GM12878 (cell line): ENCODE measurements at regions not wholly inside any gene's neighbourhood (a gene's known extent, or its start where the extent isn't known, plus 50 kb on each side); places are given as distances from the start of the nearest gene placed in this dataset.

Source experiments
- ATAC-seq: fragments of 200-7000 bp; cut with Tn5 transposase; 3 replicates; pipeline ENCODE4 v1.9.1; 2020; ENCODE audit warnings: mild to moderate bottlenecking, moderate library complexity
- BruUV-seq: library from RNA; stranded (reverse); fragments of 400-500 nt; replicated peaks from 2 replicates; lab custom pipeline; 2021; lab: Mats Ljungman, UMichigan
- CTCF ChIA-PET: fragments of 300-600 bp; sonication (Branson Sonifier 250); formaldehyde crosslinking; extraction: SDS; loops from one replicate; lab custom pipeline; 2021; ENCODE audit warnings: inconsistent platforms; lab: Yijun Ruan, JAX
- POLR2A ChIA-PET: fragments of 350-600 bp; formaldehyde crosslinking; extraction: SDS; loops from one replicate; lab custom pipeline; 2021; ENCODE audit warnings: inconsistent platforms; lab: Charles Lee
- RAD21 ChIA-PET: fragments of 300-600 bp; sonication (Branson Sonifier 250); formaldehyde crosslinking; loops from one replicate; lab custom pipeline; 2023; ENCODE audit warnings: antibody characterized with exemption; ENCODE audit not compliant: unreplicated experiment; lab: Charles Lee
- SMC1A ChIA-PET: fragments of 300-600 bp; sonication (Branson Sonifier 250); formaldehyde crosslinking; loops from one replicate; lab custom pipeline; 2023; ENCODE audit not compliant: unreplicated experiment, uncharacterized antibody; lab: Charles Lee
- DNase-seq: peaks from one replicate; pipeline ENCODE4 v3.0.0-alpha.2; 2011; ENCODE audit warnings: low read depth, low spot score
- FAIRE-seq: peaks from 3 replicates; lab custom pipeline; 2011; peaks lifted over from hg19 to GRCh38; lab: Jason Lieb, UNC
- H2AFZ ChIP-seq: 2 replicates; pipeline ENCODE4 v1.6.0; 2011; ENCODE audit warnings: low read depth, low read length, control low read depth; ENCODE audit not compliant: control insufficient read depth
- H3K27ac ChIP-seq: 2 replicates; pipeline ENCODE4 v1.5.1; 2011; ENCODE audit warnings: control low read depth; ENCODE audit not compliant: control insufficient read depth, insufficient read depth
- H3K27me3 ChIP-seq, 2 experiments: replicated peaks in 1 of 2; 2 replicates each; pipeline versions ENCODE4 v1.6.0 to v1.6.1; 2011; ENCODE audit warnings: low read length in 1 of 2; ENCODE audit not compliant: control insufficient read depth in 2 of 2, insufficient read depth in 2 of 2
- H3K36me3 ChIP-seq, 2 experiments: 2 replicates each; pipeline ENCODE4 v1.5.1; 2011; ENCODE audit warnings: low read length in 1 of 2; ENCODE audit not compliant: control insufficient read depth in 2 of 2, insufficient read depth in 2 of 2
- H3K4me1 ChIP-seq: 2 replicates; pipeline ENCODE4 v1.6.1; 2011; ENCODE audit warnings: mild to moderate bottlenecking, low read length, moderate library complexity, mixed read lengths; ENCODE audit not compliant: control insufficient read depth, insufficient read depth
- H3K4me2 ChIP-seq: 2 replicates; pipeline ENCODE4 v1.6.0; 2011; ENCODE audit warnings: control low read depth; ENCODE audit not compliant: control insufficient read depth, insufficient read depth
- H3K4me3 ChIP-seq: fragments of 200-600 bp; sonication (generic); 2 replicates; pipeline ENCODE4 v1.5.1; 2016
- H3K79me2 ChIP-seq: 2 replicates; pipeline ENCODE4 v1.6.0; 2011; ENCODE audit warnings: low read length; ENCODE audit not compliant: control insufficient read depth, insufficient read depth
- H3K9ac ChIP-seq: 2 replicates; pipeline ENCODE4 v1.8.0; 2011; ENCODE audit warnings: low read length, control low read depth, mixed read lengths; ENCODE audit not compliant: control insufficient read depth, insufficient read depth
- H3K9me3 ChIP-seq: replicated peaks from 3 replicates; pipeline ENCODE4 v1.5.1; 2011; ENCODE audit warnings: mild to moderate bottlenecking, low read length; ENCODE audit not compliant: control insufficient read depth, insufficient read depth
- H4K20me1 ChIP-seq: 2 replicates; pipeline ENCODE4 v1.6.0; 2011; ENCODE audit not compliant: control insufficient read depth, insufficient read depth
- LARP7 ChIP-seq: fragments of 450-650 bp; IDR thresholded peaks from 2 replicates; pipeline ENCODE4 v1.6.1; 2017; ENCODE audit warnings: mild to moderate bottlenecking
- POLR2A ChIP-seq: IDR thresholded peaks from 2 replicates; pipeline ENCODE4 v1.6.1; 2011; ENCODE audit warnings: low read depth, mild to moderate bottlenecking, low read length
- RUNX3 ChIP-seq: IDR thresholded peaks from 2 replicates; pipeline ENCODE4 v1.6.1; 2012; ENCODE audit warnings: low read length, inconsistent platforms
- SIX5 ChIP-seq: IDR thresholded peaks from 2 replicates; pipeline ENCODE4 v1.6.1; 2011; ENCODE audit warnings: mild to moderate bottlenecking, low read depth, low read length, moderate library complexity; ENCODE audit not compliant: severe bottlenecking
- STAT3 ChIP-seq: IDR thresholded peaks from 2 replicates; pipeline ENCODE4 v1.6.1; 2011; ENCODE audit warnings: low read depth, low read length, improper control_type of control experiment
- WRNIP1 ChIP-seq: IDR thresholded peaks from 2 replicates; pipeline ENCODE4 v1.6.1; 2011; ENCODE audit warnings: low read depth, low read length, improper control_type of control experiment, borderline replicate concordance
- WGBS: methylation state at CpG from one replicate; pipeline ENCODE4 v1.1.6; 2016; ENCODE audit warnings: low lambda C conversion rate; ENCODE audit not compliant: insufficient replicate concordance, insufficient coverage; ENCODE audit errors: missing lambda C conversion rate; 5-methylcytosine and 5-hydroxymethylcytosine counted together
- in situ Hi-C: fragments of 300-500 bp; cut with MboI; formaldehyde crosslinking; loops from 9 replicates; pipeline ENCODE4 v1.14.3; 2018; ENCODE audit warnings: mixed read lengths
- intact Hi-C: fragments of 100-400 bp; cut with micrococcal nuclease; formaldehyde crosslinking; loops from one replicate; pipeline ENCODE4 v1.14.2; 2022; ENCODE audit not compliant: unreplicated experiment
- TF ChIP-seq, protein P1 (sequence below): fragments of 450-650 bp; formaldehyde crosslinking; IDR thresholded peaks from 2 replicates; pipeline ENCODE4 v1.5.0; 2022; ENCODE audit warnings: mild to moderate bottlenecking, missing genetic modification characterization
- TF ChIP-seq, protein P2 (sequence below): fragments of 450-650 bp; formaldehyde crosslinking; IDR thresholded peaks from 2 replicates; pipeline ENCODE4 v1.4.0; 2020; ENCODE audit warnings: mild to moderate bottlenecking, moderate library complexity

DNA sequence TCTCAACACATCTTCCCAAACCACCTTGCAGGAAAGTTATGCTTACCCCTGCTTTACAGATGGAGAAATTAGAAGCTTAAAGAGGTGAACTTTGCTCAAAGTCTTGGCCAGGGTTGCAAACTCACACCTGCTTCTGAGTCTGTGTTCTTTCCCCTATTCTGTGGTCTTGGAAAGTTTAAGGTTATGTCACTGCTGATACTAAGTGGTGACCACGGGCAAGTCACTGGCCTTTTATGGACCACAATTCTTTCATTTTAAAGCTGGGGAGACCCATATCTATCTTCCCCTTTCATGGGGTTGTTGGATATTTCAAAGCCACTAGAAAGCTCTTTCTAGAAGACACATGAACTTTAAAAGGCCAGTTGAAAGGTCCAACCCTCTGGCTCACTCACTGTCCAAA lies 95.4 kb upstream of the KLF4 start:
- ChIA-PET RAD21 (interaction anchor here (1.1 to 1.2 kb wide), 2 partner anchors 43 to 167 kb away, joined by 3 read pairs; no protein-coding TSS in a partner anchor), SMC1A (interaction anchor here (1.0 to 2.3 kb wide), 5 partner anchors 14 to 43 kb away, joined by 3 to 6 read pairs (median 5); no protein-coding TSS in a partner anchor), CTCF (no interaction called here), POLR2A (no interaction called here)
- Histone ChIP-seq H3K9me3 (no peaks in the 10 kb centered on the region), H3K4me1 (no peaks in the 10 kb centered on the region), H2AFZ (no peak overlapping the region), H4K20me1 (no peaks in the 10 kb centered on the region), H3K27me3 (peaks cover 0 to 2% of the 10 kb centered on the region in 2 experiments; a peak in 1 of 4 replicates), H3K36me3 (no peaks in the 10 kb centered on the region), H3K27ac (no peak overlapping the region), H3K9ac (no peak overlapping the region), H3K4me3 (no peak overlapping the region), H3K79me2 (no peaks in the 10 kb centered on the region), H3K4me2 (no peak overlapping the region)
- in situ Hi-C loops (no loop called here), intact Hi-C loops (no loop called here)
- FAIRE-seq (no peak), ATAC-seq (peak; percentile 54), DNase-seq (no peak)
- BruUV-seq: no TSS peak
- WGBS: 0% methylated on average over 1 of the region's 1 CpG
- TF ChIP-seq RUNX3: peak; percentile 28
- no peak for TF ChIP-seq WRNIP1

DNA sequence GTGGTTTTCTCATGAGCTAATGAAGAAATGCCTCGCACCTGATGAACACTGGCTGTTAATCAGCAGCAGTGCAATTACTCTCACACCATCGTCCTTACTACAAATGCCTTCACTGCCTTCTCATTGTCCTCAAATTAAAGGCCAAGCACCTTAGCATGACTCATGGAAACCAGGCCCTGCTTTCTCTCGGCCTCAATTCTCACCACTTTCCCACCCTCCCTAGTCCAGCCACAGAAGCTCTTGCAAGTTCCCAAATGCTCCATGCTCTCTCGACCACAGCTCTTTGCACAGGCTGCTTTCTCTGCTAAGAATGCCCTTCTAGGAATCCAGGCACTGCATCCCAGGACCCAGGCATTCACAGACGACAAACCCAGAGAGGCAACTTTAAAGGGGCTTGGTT lies 94.6 kb upstream of the KLF4 start:
- H3K79me2 ChIP-seq: no peaks in the 10 kb centered on the region
- no peak overlapping the region for H2AFZ ChIP-seq
- H3K4me3 ChIP-seq: no peak overlapping the region
- no peak overlapping the region for H3K27ac ChIP-seq
- no peaks in the 10 kb centered on the region for H3K4me1 ChIP-seq
- H3K4me2 ChIP-seq: no peak overlapping the region
- ChIA-PET POLR2A (interaction anchor here (0.8 kb wide), 1 partner anchor 13 kb away, joined by 3 read pairs; no protein-coding TSS in a partner anchor), CTCF (no interaction called here), RAD21 (interaction anchor here (1.1 to 1.2 kb wide), 2 partner anchors 42 to 167 kb away, joined by 3 read pairs; no protein-coding TSS in a partner anchor), SMC1A (interaction anchor here (0.7 to 2.3 kb wide), 5 partner anchors 10 to 35 kb away, joined by 3 to 6 read pairs (median 5); no protein-coding TSS in a partner anchor)
- no peak overlapping the region for H3K9ac ChIP-seq
- no peaks in the 10 kb centered on the region for H3K36me3 ChIP-seq
- DNase-seq (no peak), ATAC-seq (peak; percentile 48), FAIRE-seq (no peak)
- H4K20me1 ChIP-seq: no peaks in the 10 kb centered on the region
- 17% methylated on average over 5 of the region's 5 CpGs for WGBS
- H3K27me3 ChIP-seq: peaks cover 0 to 2% of the 10 kb centered on the region in 2 experiments; a peak in 1 of 4 replicates
- H3K9me3 ChIP-seq: no peaks in the 10 kb centered on the region
- in situ Hi-C loops (no loop called here), intact Hi-C loops (no loop called here)
- BruUV-seq: no TSS peak
- TF ChIP-seq POLR2A (no peak), SIX5 (no peak), STAT3 (no peak), LARP7 (no peak)
- TF ChIP-seq, protein P1, sequence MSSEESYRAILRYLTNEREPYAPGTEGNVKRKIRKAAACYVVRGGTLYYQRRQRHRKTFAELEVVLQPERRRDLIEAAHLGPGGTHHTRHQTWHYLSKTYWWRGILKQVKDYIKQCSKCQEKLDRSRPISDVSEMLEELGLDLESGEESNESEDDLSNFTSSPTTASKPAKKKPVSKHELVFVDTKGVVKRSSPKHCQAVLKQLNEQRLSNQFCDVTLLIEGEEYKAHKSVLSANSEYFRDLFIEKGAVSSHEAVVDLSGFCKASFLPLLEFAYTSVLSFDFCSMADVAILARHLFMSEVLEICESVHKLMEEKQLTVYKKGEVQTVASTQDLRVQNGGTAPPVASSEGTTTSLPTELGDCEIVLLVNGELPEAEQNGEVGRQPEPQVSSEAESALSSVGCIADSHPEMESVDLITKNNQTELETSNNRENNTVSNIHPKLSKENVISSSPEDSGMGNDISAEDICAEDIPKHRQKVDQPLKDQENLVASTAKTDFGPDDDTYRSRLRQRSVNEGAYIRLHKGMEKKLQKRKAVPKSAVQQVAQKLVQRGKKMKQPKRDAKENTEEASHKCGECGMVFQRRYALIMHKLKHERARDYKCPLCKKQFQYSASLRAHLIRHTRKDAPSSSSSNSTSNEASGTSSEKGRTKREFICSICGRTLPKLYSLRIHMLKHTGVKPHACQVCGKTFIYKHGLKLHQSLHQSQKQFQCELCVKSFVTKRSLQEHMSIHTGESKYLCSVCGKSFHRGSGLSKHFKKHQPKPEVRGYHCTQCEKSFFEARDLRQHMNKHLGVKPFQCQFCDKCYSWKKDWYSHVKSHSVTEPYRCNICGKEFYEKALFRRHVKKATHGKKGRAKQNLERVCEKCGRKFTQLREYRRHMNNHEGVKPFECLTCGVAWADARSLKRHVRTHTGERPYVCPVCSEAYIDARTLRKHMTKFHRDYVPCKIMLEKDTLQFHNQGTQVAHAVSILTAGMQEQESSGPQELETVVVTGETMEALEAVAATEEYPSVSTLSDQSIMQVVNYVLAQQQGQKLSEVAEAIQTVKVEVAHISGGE (CRISPR knock-in tag): no peak
- TF ChIP-seq, protein P2, sequence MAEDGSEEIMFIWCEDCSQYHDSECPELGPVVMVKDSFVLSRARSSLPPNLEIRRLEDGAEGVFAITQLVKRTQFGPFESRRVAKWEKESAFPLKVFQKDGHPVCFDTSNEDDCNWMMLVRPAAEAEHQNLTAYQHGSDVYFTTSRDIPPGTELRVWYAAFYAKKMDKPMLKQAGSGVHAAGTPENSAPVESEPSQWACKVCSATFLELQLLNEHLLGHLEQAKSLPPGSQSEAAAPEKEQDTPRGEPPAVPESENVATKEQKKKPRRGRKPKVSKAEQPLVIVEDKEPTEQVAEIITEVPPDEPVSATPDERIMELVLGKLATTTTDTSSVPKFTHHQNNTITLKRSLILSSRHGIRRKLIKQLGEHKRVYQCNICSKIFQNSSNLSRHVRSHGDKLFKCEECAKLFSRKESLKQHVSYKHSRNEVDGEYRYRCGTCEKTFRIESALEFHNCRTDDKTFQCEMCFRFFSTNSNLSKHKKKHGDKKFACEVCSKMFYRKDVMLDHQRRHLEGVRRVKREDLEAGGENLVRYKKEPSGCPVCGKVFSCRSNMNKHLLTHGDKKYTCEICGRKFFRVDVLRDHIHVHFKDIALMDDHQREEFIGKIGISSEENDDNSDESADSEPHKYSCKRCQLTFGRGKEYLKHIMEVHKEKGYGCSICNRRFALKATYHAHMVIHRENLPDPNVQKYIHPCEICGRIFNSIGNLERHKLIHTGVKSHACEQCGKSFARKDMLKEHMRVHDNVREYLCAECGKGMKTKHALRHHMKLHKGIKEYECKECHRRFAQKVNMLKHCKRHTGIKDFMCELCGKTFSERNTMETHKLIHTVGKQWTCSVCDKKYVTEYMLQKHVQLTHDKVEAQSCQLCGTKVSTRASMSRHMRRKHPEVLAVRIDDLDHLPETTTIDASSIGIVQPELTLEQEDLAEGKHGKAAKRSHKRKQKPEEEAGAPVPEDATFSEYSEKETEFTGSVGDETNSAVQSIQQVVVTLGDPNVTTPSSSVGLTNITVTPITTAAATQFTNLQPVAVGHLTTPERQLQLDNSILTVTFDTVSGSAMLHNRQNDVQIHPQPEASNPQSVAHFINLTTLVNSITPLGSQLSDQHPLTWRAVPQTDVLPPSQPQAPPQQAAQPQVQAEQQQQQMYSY (CRISPR knock-in tag): no peak
